CD4-positive, alpha-beta T cell treated with Interleukin-4 for 4 hours (primary cell): ENCODE measurements at regions not wholly inside any gene's neighbourhood (a gene's known extent, or its start where the extent isn't known, plus 50 kb on each side); places are given as distances from the start of the nearest gene placed in this dataset.

ENCODE experiments used
- DNase-seq: peaks from one replicate; pipeline ENCODE4 v3.0.0-alpha.2; 2020

DNA sequence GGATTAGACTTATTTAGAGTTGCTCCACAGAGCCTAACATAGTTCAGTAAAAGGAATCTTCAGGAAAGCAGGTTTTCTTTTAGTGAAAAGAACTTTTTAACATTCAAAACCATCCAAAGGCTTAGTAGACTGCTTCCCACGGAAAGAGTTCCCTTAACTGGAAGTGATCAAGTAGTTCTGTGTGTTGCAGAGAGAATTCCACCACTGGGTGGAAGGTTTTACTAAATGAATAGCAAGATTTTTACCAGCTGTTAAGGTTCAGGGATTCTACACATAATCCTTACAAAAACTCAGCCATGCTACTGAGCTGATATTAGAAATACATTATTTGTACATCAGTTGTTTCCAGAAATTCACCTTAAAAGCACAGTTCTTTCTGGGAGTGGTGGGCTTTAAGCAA is 119.7 kb downstream of the GDAP2 start:
- no peak for DNase-seq

DNA sequence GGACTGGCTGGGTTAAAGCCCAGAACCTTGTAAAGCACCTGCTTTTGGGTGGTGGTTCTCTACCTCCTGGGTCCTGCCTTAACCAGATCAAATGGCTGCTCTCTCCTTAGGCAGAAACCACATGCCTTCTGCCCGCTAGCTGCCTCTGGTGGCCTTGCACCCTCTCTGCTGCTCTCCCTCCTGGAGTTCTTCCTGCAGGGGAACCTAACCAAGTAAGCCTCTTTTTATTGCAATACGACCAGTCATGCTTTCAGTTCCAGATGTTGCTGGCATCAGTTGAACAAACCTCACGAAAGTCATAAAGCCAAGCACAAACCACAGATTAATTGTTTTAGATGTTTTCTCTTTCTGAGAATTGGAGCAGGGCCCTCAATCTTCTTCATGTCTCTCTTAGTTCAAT is 118.9 kb downstream of the GDAP2 start:
- DNase-seq = no peak

GRCh38 chr1:117812869-117813511 is 116.4 kb downstream of the GDAP2 start:
- no peak for DNase-seq
